ENCODE measurements at regions not wholly inside any gene's neighbourhood (a gene's known extent, or its start where the extent isn't known, plus 50 kb on each side); places are given as distances from the start of the nearest gene placed in this dataset.

GRCh38 chr15:93327364-93327763 is 238.4 kb upstream of the RGMA start:
- H3K27me3 Mint-ChIP-seq (ENCODE audit: low read depth): no peaks in the 10 kb centered on the region

GRCh38 chr15:93324186-93324975 is 235.4 kb upstream of the RGMA start:
- Mint-ChIP-seq H3K4me1 (ENCODE audit: low read depth) (no peaks in the 10 kb centered on the region), H3K27ac (no peak overlapping the region), H3K9me3 (no peaks in the 10 kb centered on the region), H3K27me3 (ENCODE audit: low read depth) (no peaks in the 10 kb centered on the region), H3K4me3 (no peak overlapping the region), H3K36me3 (ENCODE audit: low read depth) (no peaks in the 10 kb centered on the region)

More at GRCh38 chr15:93327364-93327763, 238.4 kb upstream of the RGMA start:
- no peaks in the 10 kb centered on the region for H3K36me3 Mint-ChIP-seq (ENCODE audit: low read depth)
- no peak overlapping the region for H3K27ac Mint-ChIP-seq
- H3K4me1 Mint-ChIP-seq (ENCODE audit: low read depth): no peaks in the 10 kb centered on the region
- H3K9me3 Mint-ChIP-seq: no peaks in the 10 kb centered on the region
- H3K4me3 Mint-ChIP-seq: no peak overlapping the region

GRCh38 chr15:93321881-93322282 is 232.9 kb upstream of the RGMA start:
- H3K4me1 Mint-ChIP-seq (ENCODE audit: low read depth): no peaks in the 10 kb centered on the region
- H3K27ac Mint-ChIP-seq: no peak overlapping the region
- H3K27me3 Mint-ChIP-seq (ENCODE audit: low read depth): peaks cover 4% of the 10 kb centered on the region
- no peak overlapping the region for H3K4me3 Mint-ChIP-seq
- H3K36me3 Mint-ChIP-seq (ENCODE audit: low read depth): no peaks in the 10 kb centered on the region
- no peaks in the 10 kb centered on the region for H3K9me3 Mint-ChIP-seq

GRCh38 chr15:93319121-93319814 is 230.3 kb upstream of the RGMA start:
- no peak overlapping the region for H3K4me3 Mint-ChIP-seq
- peaks cover 14% of the 10 kb centered on the region for H3K27me3 Mint-ChIP-seq (ENCODE audit: low read depth)
- no peaks in the 10 kb centered on the region for H3K4me1 Mint-ChIP-seq (ENCODE audit: low read depth)
- no peaks in the 10 kb centered on the region for H3K9me3 Mint-ChIP-seq
- no peaks in the 10 kb centered on the region for H3K36me3 Mint-ChIP-seq (ENCODE audit: low read depth)
- H3K27ac Mint-ChIP-seq: no peak overlapping the region

GRCh38 chr15:93317772-93318171 is 228.8 kb upstream of the RGMA start:
- Mint-ChIP-seq H3K4me3 (no peak overlapping the region), H3K4me1 (ENCODE audit: low read depth) (no peaks in the 10 kb centered on the region), H3K27me3 (ENCODE audit: low read depth) (peaks cover 14% of the 10 kb centered on the region), H3K27ac (no peak overlapping the region), H3K36me3 (ENCODE audit: low read depth) (no peaks in the 10 kb centered on the region), H3K9me3 (no peaks in the 10 kb centered on the region)

GRCh38 chr15:93314245-93314644 is 225.2 kb upstream of the RGMA start:
- Mint-ChIP-seq H3K36me3 (ENCODE audit: low read depth) (no peaks in the 10 kb centered on the region), H3K27me3 (ENCODE audit: low read depth) (peaks cover 14% of the 10 kb centered on the region), H3K4me3 (no peak overlapping the region), H3K9me3 (no peaks in the 10 kb centered on the region), H3K4me1 (ENCODE audit: low read depth) (no peaks in the 10 kb centered on the region), H3K27ac (no peak overlapping the region)

- Mint-ChIP-seq H3K27ac (no peak overlapping the region), H3K4me3 (no peak overlapping the region), H3K36me3 (ENCODE audit: low read depth) (no peaks in the 10 kb centered on the region), H3K9me3 (no peaks in the 10 kb centered on the region), H3K4me1 (ENCODE audit: low read depth) (no peaks in the 10 kb centered on the region), H3K27me3 (ENCODE audit: low read depth) (peaks cover 14% of the 10 kb centered on the region)
Measured at GRCh38 chr15:93312891-93313486, 224.0 kb upstream of the RGMA start.

GRCh38 chr15:93311620-93312019 is 222.6 kb upstream of the RGMA start:
- Mint-ChIP-seq H3K36me3 (ENCODE audit: low read depth) (no peaks in the 10 kb centered on the region), H3K9me3 (no peaks in the 10 kb centered on the region), H3K27ac (no peak overlapping the region), H3K4me1 (ENCODE audit: low read depth) (no peaks in the 10 kb centered on the region), H3K27me3 (ENCODE audit: low read depth) (peaks cover 7% of the 10 kb centered on the region), H3K4me3 (no peak overlapping the region)

- no peak overlapping the region for H3K27ac Mint-ChIP-seq
- H3K27me3 Mint-ChIP-seq (ENCODE audit: low read depth): no peaks in the 10 kb centered on the region
- H3K4me3 Mint-ChIP-seq: no peak overlapping the region
- no peaks in the 10 kb centered on the region for H3K9me3 Mint-ChIP-seq
- no peaks in the 10 kb centered on the region for H3K4me1 Mint-ChIP-seq (ENCODE audit: low read depth)
- no peaks in the 10 kb centered on the region for H3K36me3 Mint-ChIP-seq (ENCODE audit: low read depth)
Measured at GRCh38 chr15:93308026-93308690, 219.1 kb upstream of the RGMA start.

GRCh38 chr15:93307513-93307912 is 218.5 kb upstream of the RGMA start:
- H3K36me3 Mint-ChIP-seq (ENCODE audit: low read depth): no peaks in the 10 kb centered on the region
- H3K4me3 Mint-ChIP-seq: no peak overlapping the region
- no peaks in the 10 kb centered on the region for H3K4me1 Mint-ChIP-seq (ENCODE audit: low read depth)
- no peaks in the 10 kb centered on the region for H3K27me3 Mint-ChIP-seq (ENCODE audit: low read depth)
- H3K9me3 Mint-ChIP-seq: no peaks in the 10 kb centered on the region
- no peak overlapping the region for H3K27ac Mint-ChIP-seq

GRCh38 chr15:93305306-93305705 is 216.3 kb upstream of the RGMA start:
- no peaks in the 10 kb centered on the region for H3K27me3 Mint-ChIP-seq (ENCODE audit: low read depth)
- H3K27ac Mint-ChIP-seq: no peak overlapping the region
- H3K4me1 Mint-ChIP-seq (ENCODE audit: low read depth): no peaks in the 10 kb centered on the region
- no peak overlapping the region for H3K4me3 Mint-ChIP-seq
- no peaks in the 10 kb centered on the region for H3K36me3 Mint-ChIP-seq (ENCODE audit: low read depth)
- no peaks in the 10 kb centered on the region for H3K9me3 Mint-ChIP-seq

- Mint-ChIP-seq H3K4me3 (no peak overlapping the region), H3K9me3 (no peaks in the 10 kb centered on the region), H3K36me3 (ENCODE audit: low read depth) (no peaks in the 10 kb centered on the region), H3K27ac (no peak overlapping the region), H3K4me1 (ENCODE audit: low read depth) (no peaks in the 10 kb centered on the region), H3K27me3 (ENCODE audit: low read depth) (no peaks in the 10 kb centered on the region)
Measured at GRCh38 chr15:93302080-93302765, 213.2 kb upstream of the RGMA start.

GRCh38 chr15:93300796-93301195 is 211.8 kb upstream of the RGMA start:
- Mint-ChIP-seq H3K27me3 (ENCODE audit: low read depth) (no peaks in the 10 kb centered on the region), H3K4me1 (ENCODE audit: low read depth) (no peaks in the 10 kb centered on the region), H3K4me3 (no peak overlapping the region), H3K27ac (no peak overlapping the region), H3K36me3 (ENCODE audit: low read depth) (no peaks in the 10 kb centered on the region), H3K9me3 (no peaks in the 10 kb centered on the region)

GRCh38 chr15:93299675-93300074 is 210.7 kb upstream of the RGMA start:
- no peak overlapping the region for H3K27ac Mint-ChIP-seq
- H3K36me3 Mint-ChIP-seq (ENCODE audit: low read depth): no peaks in the 10 kb centered on the region
- no peak overlapping the region for H3K4me3 Mint-ChIP-seq
- H3K27me3 Mint-ChIP-seq (ENCODE audit: low read depth): peaks cover 4% of the 10 kb centered on the region
- H3K9me3 Mint-ChIP-seq: no peaks in the 10 kb centered on the region
- H3K4me1 Mint-ChIP-seq (ENCODE audit: low read depth): no peaks in the 10 kb centered on the region
